ENCODE measurements at regions not wholly inside any gene's neighbourhood (a gene's known extent, or its start where the extent isn't known, plus 50 kb on each side); places are given as distances from the start of the nearest gene placed in this dataset.

GRCh38 chr19:28428663-28429348 is 784.1 kb downstream of the UQCRFS1 start:
- H3K4me3 ChIP-seq (replicated peaks in 1 of 2; ENCODE audit: low read depth in 2 of 2, low read length in 2 of 2), result no peak overlapping the region
- no peak for TF ChIP-seq CTCF (IDR thresholded peaks at IDR 0.05; ENCODE audit: low read depth, low read length)
- no peak for DNase-seq (ENCODE audit: low read depth in 2 of 2)

- peak in 1 of 2 donors; percentile 22 for DNase-seq (ENCODE audit: low read depth in 2 of 2)
- no peak overlapping the region for H3K4me3 ChIP-seq (replicated peaks in 1 of 2; ENCODE audit: low read depth in 2 of 2, low read length in 2 of 2)
- no peak for TF ChIP-seq CTCF (IDR thresholded peaks at IDR 0.05; ENCODE audit: low read depth, low read length)
Observed at GRCh38 chr19:28427376-28428083, 785.4 kb downstream of the UQCRFS1 start.

GRCh38 chr19:28426730-28427225 is 786.2 kb downstream of the UQCRFS1 start:
- DNase-seq (ENCODE audit: low read depth in 2 of 2), result peak in 1 of 2 donors; percentile 61
- TF ChIP-seq CTCF (IDR thresholded peaks at IDR 0.05; ENCODE audit: low read depth, low read length), result no peak

GRCh38 chr19:28426110-28426729 is 786.7 kb downstream of the UQCRFS1 start:
- no peak for DNase-seq (ENCODE audit: low read depth in 2 of 2)
- TF ChIP-seq CTCF (IDR thresholded peaks at IDR 0.05; ENCODE audit: low read depth, low read length), result no peak
- no peak overlapping the region for H3K4me3 ChIP-seq (replicated peaks in 1 of 2; ENCODE audit: low read depth in 2 of 2, low read length in 2 of 2)

More at GRCh38 chr19:28426730-28427225, 786.2 kb downstream of the UQCRFS1 start:
- H3K4me3 ChIP-seq (replicated peaks in 1 of 2; ENCODE audit: low read depth in 2 of 2, low read length in 2 of 2), result no peak overlapping the region

- H3K4me3 ChIP-seq (replicated peaks in 1 of 2; ENCODE audit: low read depth in 2 of 2, low read length in 2 of 2), result no peak overlapping the region
- DNase-seq (ENCODE audit: low read depth in 2 of 2), result peak in 1 of 2 donors; percentile 56
- TF ChIP-seq CTCF (IDR thresholded peaks at IDR 0.05; ENCODE audit: low read depth, low read length), result no peak
Observed at GRCh38 chr19:28425046-28425931, 787.7 kb downstream of the UQCRFS1 start.

- DNase-seq (ENCODE audit: low read depth in 2 of 2), result no peak
- H3K4me3 ChIP-seq (replicated peaks in 1 of 2; ENCODE audit: low read depth in 2 of 2, low read length in 2 of 2), result no peak overlapping the region
- no peak for TF ChIP-seq CTCF (IDR thresholded peaks at IDR 0.05; ENCODE audit: low read depth, low read length)
Observed at GRCh38 chr19:28424662-28425045, 788.3 kb downstream of the UQCRFS1 start.

Data from cardiac fibroblast (primary cell).